GM13976 (cell line): ENCODE measurements at regions not wholly inside any gene's neighbourhood (a gene's known extent, or its start where the extent isn't known, plus 50 kb on each side); places are given as distances from the start of the nearest gene placed in this dataset.

Experiments
- DNase-seq: peaks from one replicate; pipeline ENCODE4 v3.0.0; 2012; ENCODE audit warnings: low spot score
- in situ Hi-C: fragments of 300-500 bp; cut with MboI; formaldehyde crosslinking; loops from one replicate; pipeline ENCODE4 v1.12.0; 2022; ENCODE audit warnings: low sequenced_read_pairs, mixed read lengths, inconsistent platforms; ENCODE audit not compliant: unreplicated experiment
- TF ChIP-seq, protein P1 (sequence below): IDR thresholded peaks from 2 replicates; pipeline ENCODE4 v1.5.1; 2012; ENCODE audit warnings: borderline replicate concordance, mild to moderate bottlenecking; ENCODE audit not compliant: insufficient read depth; ENCODE audit errors: extremely low read depth, missing control alignments, control extremely low read depth

DNA sequence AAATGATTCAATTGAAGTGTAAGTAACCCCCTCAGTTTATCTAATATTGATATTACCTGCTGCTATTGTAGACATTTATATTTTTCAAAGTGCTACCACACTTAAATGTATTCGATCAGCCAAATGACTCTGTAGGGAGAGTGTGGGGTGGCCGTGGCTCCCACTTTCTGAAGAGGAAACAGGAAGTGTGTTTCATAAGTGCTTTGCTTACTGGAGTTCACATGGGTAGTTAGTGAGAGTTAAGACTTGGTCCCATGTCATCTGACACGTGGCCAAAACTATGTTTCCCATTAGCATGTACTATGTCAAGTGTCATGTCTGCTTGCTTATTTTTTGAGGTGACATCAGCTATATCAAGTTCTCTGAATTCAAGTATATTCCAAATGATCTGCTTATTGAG, 308.1 kb upstream of the GATB start:
- DNase-seq: no peak
- TF ChIP-seq, protein P1, sequence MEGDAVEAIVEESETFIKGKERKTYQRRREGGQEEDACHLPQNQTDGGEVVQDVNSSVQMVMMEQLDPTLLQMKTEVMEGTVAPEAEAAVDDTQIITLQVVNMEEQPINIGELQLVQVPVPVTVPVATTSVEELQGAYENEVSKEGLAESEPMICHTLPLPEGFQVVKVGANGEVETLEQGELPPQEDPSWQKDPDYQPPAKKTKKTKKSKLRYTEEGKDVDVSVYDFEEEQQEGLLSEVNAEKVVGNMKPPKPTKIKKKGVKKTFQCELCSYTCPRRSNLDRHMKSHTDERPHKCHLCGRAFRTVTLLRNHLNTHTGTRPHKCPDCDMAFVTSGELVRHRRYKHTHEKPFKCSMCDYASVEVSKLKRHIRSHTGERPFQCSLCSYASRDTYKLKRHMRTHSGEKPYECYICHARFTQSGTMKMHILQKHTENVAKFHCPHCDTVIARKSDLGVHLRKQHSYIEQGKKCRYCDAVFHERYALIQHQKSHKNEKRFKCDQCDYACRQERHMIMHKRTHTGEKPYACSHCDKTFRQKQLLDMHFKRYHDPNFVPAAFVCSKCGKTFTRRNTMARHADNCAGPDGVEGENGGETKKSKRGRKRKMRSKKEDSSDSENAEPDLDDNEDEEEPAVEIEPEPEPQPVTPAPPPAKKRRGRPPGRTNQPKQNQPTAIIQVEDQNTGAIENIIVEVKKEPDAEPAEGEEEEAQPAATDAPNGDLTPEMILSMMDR: no peak
- in situ Hi-C loops: no loop called here

DNA sequence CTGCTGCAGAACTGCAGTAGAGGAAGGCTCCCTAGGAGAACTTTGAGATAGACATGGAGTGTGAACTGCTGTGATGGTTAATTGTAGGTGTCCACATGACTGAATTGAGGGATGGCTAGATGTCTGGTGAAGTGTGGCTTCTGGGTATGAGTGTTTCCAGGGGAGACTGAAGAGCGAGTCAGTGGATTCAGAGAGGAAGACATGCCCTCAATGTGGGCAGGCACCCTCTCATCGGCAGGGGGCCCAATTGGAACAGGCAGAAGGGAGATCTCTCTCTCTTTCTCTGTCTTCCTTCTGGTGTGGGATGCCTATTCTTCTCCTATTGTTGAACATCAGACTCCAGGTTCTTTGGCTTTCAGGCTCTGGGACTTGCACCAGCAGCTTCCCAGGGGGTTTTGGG, 304.7 kb upstream of the GATB start:
- in situ Hi-C loops: no loop called here
- no peak for DNase-seq
- TF ChIP-seq, protein P1: no peak

DNA sequence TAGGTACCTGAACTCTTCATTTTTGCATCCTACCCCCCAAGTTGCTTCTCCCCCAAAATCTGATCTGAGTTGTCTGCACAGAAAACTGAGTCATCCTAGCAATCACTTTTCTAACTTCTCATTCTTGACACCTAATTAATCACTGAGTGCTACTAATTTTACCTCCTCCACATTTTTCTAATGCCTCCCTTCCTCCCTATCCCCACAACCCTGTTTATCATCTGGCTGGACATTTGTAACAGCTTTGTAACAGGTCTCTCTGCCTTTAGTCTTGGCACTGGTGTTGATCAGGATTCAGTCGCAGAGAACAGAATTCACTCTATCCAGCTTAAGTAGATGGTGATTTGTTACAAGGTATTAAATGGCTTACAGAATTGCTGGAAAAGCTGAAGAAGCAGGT, 303.9 kb upstream of the GATB start:
- TF ChIP-seq, protein P1: no peak
- in situ Hi-C loops: no loop called here
- no peak for DNase-seq

DNA sequence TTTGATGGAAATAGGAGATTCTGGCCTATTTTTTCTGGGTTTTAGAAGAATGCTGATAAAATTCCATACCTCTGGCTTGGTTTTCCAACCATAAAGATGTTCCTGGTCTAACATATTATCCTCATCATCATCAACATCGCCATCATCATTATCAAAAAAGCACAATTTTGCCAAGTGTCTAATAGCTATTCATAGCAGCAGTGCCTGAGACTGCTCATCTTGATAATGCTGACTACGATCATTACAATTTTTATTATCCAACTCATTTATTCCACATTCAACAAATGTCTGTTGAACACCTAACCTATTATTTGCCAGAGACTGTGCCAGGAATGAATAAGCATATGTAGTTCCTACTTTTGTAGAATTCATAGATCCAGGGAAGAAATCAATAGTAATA, 303.5 kb upstream of the GATB start:
- in situ Hi-C loops: no loop called here
- no peak for DNase-seq
- TF ChIP-seq, protein P1: no peak

DNA sequence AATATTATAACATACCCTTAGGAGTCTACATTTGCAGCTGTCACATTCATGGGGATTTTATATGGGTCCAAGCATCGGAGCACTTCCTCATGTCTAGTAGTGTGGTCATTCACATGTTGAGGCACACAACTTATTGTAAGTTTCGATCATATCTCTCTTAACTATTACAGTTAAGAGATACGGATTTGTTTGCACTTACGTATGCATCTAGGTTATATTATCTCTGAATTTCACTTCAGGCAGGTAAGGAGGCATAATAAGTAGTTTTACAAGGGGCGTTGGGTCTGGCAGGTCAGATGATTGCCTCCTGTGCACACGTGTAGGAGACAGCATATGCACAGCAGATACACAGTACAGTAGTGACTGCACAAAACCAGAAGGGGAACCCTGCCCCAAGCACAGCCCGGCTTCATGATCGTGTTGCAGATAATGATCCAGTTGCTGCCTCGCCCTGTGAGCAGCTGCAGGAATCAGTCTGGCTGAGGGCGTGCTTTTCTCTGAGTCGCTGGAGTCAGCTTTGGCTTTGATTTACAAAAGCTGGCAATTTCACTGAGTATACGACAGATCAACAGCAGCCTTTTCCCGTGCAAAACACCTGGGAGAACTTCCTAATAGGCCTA, 302.9 kb upstream of the GATB start:
- no peak for DNase-seq
- TF ChIP-seq, protein P1: no peak
- in situ Hi-C loops: no loop called here

DNA sequence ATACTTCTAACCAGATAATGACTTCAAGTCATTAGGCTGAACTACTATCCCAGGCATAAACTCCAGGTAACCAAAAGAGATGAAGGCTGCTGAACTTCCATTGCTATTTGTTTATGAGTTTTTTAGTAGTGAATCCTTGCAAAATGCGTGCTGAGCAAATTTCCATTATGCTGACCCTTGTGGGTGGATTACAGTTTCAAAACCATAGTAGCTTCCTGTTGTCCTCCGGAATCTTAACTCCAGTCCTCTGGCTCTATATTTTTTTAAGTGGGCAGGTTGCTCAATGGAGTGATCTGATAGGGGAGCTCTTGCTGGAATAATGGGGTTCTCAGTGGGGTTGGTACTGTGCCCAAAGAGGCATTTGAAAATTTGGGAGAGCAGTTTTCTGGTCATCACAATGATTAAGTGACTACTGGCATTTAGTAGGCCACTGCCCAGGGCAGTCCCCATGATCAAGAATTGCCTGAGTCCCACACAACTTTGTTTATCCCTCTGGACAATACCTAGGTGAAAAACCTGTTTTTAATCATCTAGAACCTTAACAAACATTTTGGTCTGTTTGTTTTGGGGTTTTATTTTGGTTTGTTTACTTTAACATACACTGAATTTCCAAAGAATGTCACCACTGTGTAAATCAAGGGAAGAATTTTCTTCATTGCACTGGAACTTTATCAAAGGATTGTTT, 302.3 kb upstream of the GATB start:
- DNase-seq: no peak
- in situ Hi-C loops: no loop called here
- TF ChIP-seq, protein P1: no peak

DNA sequence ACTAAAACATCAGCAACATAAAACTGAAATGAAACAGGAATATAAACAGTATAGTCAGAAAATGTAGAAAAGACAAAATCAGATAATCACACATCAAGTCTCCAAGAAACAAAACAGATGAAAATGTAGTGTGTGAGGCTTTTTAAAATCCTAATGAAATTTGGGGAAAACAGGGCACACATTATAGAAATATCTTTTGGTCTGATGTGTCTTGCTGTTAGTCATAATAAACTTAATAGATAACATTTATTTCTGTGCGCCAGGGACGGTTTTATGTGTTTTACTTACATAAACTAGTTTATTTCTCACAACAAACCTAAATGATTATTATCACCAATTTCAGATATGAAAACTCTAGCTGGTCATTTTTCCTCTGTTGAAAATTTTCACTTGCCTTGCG, 293.9 kb upstream of the GATB start:
- TF ChIP-seq, protein P1: no peak
- no peak for DNase-seq
- in situ Hi-C loops: no loop called here
